ENCODE measurements at regions not wholly inside any gene's neighbourhood (a gene's known extent, or its start where the extent isn't known, plus 50 kb on each side); places are given as distances from the start of the nearest gene placed in this dataset.

DNA sequence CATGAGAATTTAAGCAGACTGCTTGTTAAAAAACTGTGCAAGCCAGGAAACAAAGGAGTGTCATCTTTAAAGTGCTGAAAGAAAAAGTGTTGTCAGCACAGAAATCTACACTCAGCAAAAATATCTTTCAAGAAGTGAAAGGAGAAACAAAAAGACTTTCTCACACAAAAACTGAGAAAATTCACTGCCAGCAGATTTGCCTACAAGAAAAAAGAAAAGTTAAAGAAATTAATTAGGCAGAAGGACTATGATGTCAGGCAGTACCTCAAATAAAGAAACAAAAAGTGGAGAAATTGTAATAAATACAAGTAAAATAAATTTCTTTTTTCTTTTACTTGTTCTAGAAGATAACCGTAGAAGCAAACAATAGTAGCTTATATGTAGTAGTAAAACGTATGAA, 171.6 kb upstream of the CEP162 start:
- Histone ChIP-seq H3K4me2 (ENCODE audit: insufficient read depth, low read length) (no peak overlapping the region), H3K4me1 (replicated peaks in 1 of 2; ENCODE audit: control insufficient read depth in 2 of 2, insufficient read depth in 2 of 2, low read length in 2 of 2) (no peaks in the 10 kb centered on the region), H2AFZ (ENCODE audit: low read depth, low read length) (no peak overlapping the region), H4K20me1 (replicated peaks; ENCODE audit: control insufficient read depth, insufficient read depth, low read length) (no peaks in the 10 kb centered on the region), H3K4me3 (no peak overlapping the region), H3K36me3 (ENCODE audit: control insufficient read depth, insufficient read depth, low read length) (no peaks in the 10 kb centered on the region), H3K27me3 (ENCODE audit: control insufficient read depth in 2 of 2, insufficient read depth in 2 of 2, low read length in 2 of 2) (no peaks in the 10 kb centered on the region; a peak in 2 of 5 replicates), H3K9me3 (replicated peaks; ENCODE audit: control insufficient read depth, insufficient read depth, low read depth, low read length) (no peaks in the 10 kb centered on the region), H3K27ac (ENCODE audit: extremely low read depth, low read depth, low read length) (no peak overlapping the region), H3K9me1 (ENCODE audit: control insufficient read depth, insufficient read depth, low read length) (no peaks in the 10 kb centered on the region), H3K79me2 (ENCODE audit: control insufficient read depth, insufficient read depth, low read length) (no peaks in the 10 kb centered on the region), H3K9ac (ENCODE audit: insufficient read depth in 1 of 2, low read depth in 2 of 2, low read length in 2 of 2) (no peak overlapping the region)
- WGBS (ENCODE audit: insufficient coverage, low coverage, missing lambda C conversion rate) = 0% methylated on average over 2 of the region's 2 CpGs
- in situ Hi-C loops (cut with MboI) (no loop called here), intact Hi-C loops (cut with micrococcal nuclease) (no loop called here)
- CTCF ChIA-PET (ENCODE audit: low intra/inter-chr PET ratio) = no interaction called here
- no TSS peak for BruUV-seq (replicated peaks)
- ATAC-seq = no peak
- POLR2A ChIA-PET = no interaction called here
- TF ChIP-seq MAFG (tag; conservative IDR thresholded peaks at IDR 0.05) = peak; percentile 43; the same call in 1 of the 2 replicates
- peak; percentile 39; the same call in 1 of the 2 replicates for TF ChIP-seq ZNF316 (IDR thresholded peaks at IDR 0.05)
- no peak for TF ChIP-seq TAF1 (IDR thresholded peaks at IDR 0.05; ENCODE audit: control insufficient read depth, extremely low read depth, insufficient read depth, low read length, severe bottlenecking)
- TF ChIP-seq ZNF24 (IDR thresholded peaks at IDR 0.05) = no peak
- no peak for TF ChIP-seq GATAD2A (IDR thresholded peaks at IDR 0.05)
- no peak for FAIRE-seq
- DNase-seq (ENCODE audit: extremely low read depth in 1 of 4, low spot score in 3 of 4) = no peak

GRCh38 chr6:84392261-84392660, 164.8 kb upstream of the CEP162 start:
- H2AFZ ChIP-seq (ENCODE audit: low read depth, low read length) = no peak overlapping the region
- DNase-seq (ENCODE audit: extremely low read depth in 1 of 4, low spot score in 3 of 4) (no peak), FAIRE-seq (no peak), ATAC-seq (no peak)
- no peaks in the 10 kb centered on the region for H4K20me1 ChIP-seq (replicated peaks; ENCODE audit: control insufficient read depth, insufficient read depth, low read length)
- in situ Hi-C loops (cut with MboI) (no loop called here), intact Hi-C loops (cut with micrococcal nuclease) (no loop called here)
- H3K79me2 ChIP-seq (ENCODE audit: control insufficient read depth, insufficient read depth, low read length) = no peaks in the 10 kb centered on the region
- CTCF ChIA-PET (ENCODE audit: low intra/inter-chr PET ratio) = no interaction called here
- BruUV-seq (replicated peaks) = no TSS peak
- no peaks in the 10 kb centered on the region for H3K9me1 ChIP-seq (ENCODE audit: control insufficient read depth, insufficient read depth, low read length)
- 0% methylated on average over 3 of the region's 3 CpGs for WGBS (ENCODE audit: insufficient coverage, low coverage, missing lambda C conversion rate)
- no peak overlapping the region for H3K4me2 ChIP-seq (ENCODE audit: insufficient read depth, low read length)
- H3K27ac ChIP-seq (ENCODE audit: extremely low read depth, low read depth, low read length) = no peak overlapping the region
- no peaks in the 10 kb centered on the region for H3K36me3 ChIP-seq (ENCODE audit: control insufficient read depth, insufficient read depth, low read length)
- no peaks in the 10 kb centered on the region for H3K9me3 ChIP-seq (replicated peaks; ENCODE audit: control insufficient read depth, insufficient read depth, low read depth, low read length)
- POLR2A ChIA-PET = interaction anchor here (0.5 kb wide), 1 partner anchor 21 kb away, joined by 3 read pairs; no protein-coding TSS in a partner anchor
- no peak overlapping the region for H3K4me3 ChIP-seq
- TF ChIP-seq MEIS2 (IDR thresholded peaks at IDR 0.05; ENCODE audit: partially characterized antibody) (no peak), SMAD2 (IDR thresholded peaks at IDR 0.05; ENCODE audit: low read depth, low read length) (no peak)
- TF ChIP-seq, protein P1, sequence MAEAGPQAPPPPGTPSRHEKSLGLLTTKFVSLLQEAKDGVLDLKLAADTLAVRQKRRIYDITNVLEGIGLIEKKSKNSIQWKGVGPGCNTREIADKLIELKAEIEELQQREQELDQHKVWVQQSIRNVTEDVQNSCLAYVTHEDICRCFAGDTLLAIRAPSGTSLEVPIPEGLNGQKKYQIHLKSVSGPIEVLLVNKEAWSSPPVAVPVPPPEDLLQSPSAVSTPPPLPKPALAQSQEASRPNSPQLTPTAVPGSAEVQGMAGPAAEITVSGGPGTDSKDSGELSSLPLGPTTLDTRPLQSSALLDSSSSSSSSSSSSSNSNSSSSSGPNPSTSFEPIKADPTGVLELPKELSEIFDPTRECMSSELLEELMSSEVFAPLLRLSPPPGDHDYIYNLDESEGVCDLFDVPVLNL (CRISPR knock-in tag; IDR thresholded peaks at IDR 0.05; ENCODE audit: low read depth) = no peak
- H3K9ac ChIP-seq (ENCODE audit: insufficient read depth in 1 of 2, low read depth in 2 of 2, low read length in 2 of 2) = no peak overlapping the region
- H3K4me1 ChIP-seq (replicated peaks in 1 of 2; ENCODE audit: control insufficient read depth in 2 of 2, insufficient read depth in 2 of 2, low read length in 2 of 2) = no peaks in the 10 kb centered on the region
- H3K27me3 ChIP-seq (ENCODE audit: control insufficient read depth in 2 of 2, insufficient read depth in 2 of 2, low read length in 2 of 2) = no peaks in the 10 kb centered on the region

All from K562 (cell line).